ENCODE measurements at regions not wholly inside any gene's neighbourhood (a gene's known extent, or its start where the extent isn't known, plus 50 kb on each side); places are given as distances from the start of the nearest gene placed in this dataset.

DNA sequence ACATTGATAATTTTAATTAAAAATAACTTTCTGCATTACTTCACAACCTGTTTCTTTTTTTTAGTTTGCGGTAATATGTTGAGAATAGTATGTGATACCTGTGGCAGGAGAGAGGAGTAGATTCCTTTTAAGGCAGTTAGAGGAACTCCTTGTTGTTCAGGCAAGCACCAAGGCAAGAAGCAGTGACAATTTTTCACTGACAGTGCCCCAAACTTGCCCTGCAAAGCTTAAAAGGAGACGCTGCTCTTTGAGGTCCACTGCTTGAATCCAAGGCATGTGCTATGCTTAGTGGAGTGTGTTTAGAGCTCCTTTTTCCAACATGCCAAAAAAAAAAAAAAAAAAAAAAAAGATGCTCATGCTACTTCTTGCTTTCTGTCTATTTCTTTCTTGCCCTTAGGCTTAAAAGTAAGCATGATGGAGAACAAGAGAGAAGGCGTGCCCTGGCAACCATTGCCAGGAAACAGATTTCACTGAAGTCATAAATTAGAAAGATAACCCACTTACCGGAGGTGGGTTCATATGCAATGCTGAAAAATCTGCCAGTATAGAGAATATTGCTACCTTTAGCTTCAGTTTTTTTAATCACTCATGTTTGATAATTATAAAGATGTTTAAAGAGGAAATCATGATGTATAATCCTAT lies 58.3 kb upstream of the DYRK2 start (continued):
- TF ChIP-seq, protein P1, sequence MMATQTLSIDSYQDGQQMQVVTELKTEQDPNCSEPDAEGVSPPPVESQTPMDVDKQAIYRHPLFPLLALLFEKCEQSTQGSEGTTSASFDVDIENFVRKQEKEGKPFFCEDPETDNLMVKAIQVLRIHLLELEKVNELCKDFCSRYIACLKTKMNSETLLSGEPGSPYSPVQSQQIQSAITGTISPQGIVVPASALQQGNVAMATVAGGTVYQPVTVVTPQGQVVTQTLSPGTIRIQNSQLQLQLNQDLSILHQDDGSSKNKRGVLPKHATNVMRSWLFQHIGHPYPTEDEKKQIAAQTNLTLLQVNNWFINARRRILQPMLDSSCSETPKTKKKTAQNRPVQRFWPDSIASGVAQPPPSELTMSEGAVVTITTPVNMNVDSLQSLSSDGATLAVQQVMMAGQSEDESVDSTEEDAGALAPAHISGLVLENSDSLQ (IDR thresholded peaks at IDR 0.05): no peak
- no peak for TF ChIP-seq TCF3 (IDR thresholded peaks at IDR 0.05; ENCODE audit: borderline replicate concordance, insufficient read depth, low read depth, low read length)
- TF ChIP-seq ASH2L (IDR thresholded peaks at IDR 0.05; ENCODE audit: borderline replicate concordance, low read depth): no peak
- TF ChIP-seq BCL11A (IDR thresholded peaks at IDR 0.05; ENCODE audit: low read depth, low read length): no peak
- no peak for TF ChIP-seq TCF7 (IDR thresholded peaks at IDR 0.05; ENCODE audit: borderline replicate concordance)
- TF ChIP-seq KAT2A (conservative IDR thresholded peaks at IDR 0.05; ENCODE audit: control insufficient read depth, low read depth, low read length): no peak
- no peak for TF ChIP-seq CBX5 (IDR thresholded peaks at IDR 0.05; ENCODE audit: low read depth)
- no peak for TF ChIP-seq ZBED1 (IDR thresholded peaks at IDR 0.05; ENCODE audit: borderline replicate concordance)
- TF ChIP-seq, protein P2, sequence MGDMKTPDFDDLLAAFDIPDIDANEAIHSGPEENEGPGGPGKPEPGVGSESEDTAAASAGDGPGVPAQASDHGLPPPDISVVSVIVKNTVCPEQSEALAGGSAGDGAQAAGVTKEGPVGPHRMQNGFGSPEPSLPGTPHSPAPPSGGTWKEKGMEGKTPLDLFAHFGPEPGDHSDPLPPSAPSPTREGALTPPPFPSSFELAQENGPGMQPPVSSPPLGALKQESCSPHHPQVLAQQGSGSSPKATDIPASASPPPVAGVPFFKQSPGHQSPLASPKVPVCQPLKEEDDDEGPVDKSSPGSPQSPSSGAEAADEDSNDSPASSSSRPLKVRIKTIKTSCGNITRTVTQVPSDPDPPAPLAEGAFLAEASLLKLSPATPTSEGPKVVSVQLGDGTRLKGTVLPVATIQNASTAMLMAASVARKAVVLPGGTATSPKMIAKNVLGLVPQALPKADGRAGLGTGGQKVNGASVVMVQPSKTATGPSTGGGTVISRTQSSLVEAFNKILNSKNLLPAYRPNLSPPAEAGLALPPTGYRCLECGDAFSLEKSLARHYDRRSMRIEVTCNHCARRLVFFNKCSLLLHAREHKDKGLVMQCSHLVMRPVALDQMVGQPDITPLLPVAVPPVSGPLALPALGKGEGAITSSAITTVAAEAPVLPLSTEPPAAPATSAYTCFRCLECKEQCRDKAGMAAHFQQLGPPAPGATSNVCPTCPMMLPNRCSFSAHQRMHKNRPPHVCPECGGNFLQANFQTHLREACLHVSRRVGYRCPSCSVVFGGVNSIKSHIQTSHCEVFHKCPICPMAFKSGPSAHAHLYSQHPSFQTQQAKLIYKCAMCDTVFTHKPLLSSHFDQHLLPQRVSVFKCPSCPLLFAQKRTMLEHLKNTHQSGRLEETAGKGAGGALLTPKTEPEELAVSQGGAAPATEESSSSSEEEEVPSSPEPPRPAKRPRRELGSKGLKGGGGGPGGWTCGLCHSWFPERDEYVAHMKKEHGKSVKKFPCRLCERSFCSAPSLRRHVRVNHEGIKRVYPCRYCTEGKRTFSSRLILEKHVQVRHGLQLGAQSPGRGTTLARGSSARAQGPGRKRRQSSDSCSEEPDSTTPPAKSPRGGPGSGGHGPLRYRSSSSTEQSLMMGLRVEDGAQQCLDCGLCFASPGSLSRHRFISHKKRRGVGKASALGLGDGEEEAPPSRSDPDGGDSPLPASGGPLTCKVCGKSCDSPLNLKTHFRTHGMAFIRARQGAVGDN (IDR thresholded peaks at IDR 0.05): no peak

Measured in GM12878 (cell line).